Caco-2 (cell line): ENCODE measurements at regions not wholly inside any gene's neighbourhood (a gene's known extent, or its start where the extent isn't known, plus 50 kb on each side); places are given as distances from the start of the nearest gene placed in this dataset.

ENCODE experiments used
- BruUV-seq: library from RNA; stranded (reverse); fragments of 400-500 nt; replicated peaks from 2 replicates; lab custom pipeline; 2021; lab: Mats Ljungman, UMichigan
- CTCF ChIA-PET: fragments of 300-600 bp; sonication (Branson Sonifier 250); formaldehyde crosslinking; loops from one replicate; lab custom pipeline; 2022; ENCODE audit warnings: antibody characterized with exemption; lab: Charles Lee
- POLR2A ChIA-PET: fragments of 300-600 bp; sonication (Branson Sonifier 250); formaldehyde crosslinking; loops from one replicate; lab custom pipeline; 2022; ENCODE audit warnings: antibody characterized with exemption; lab: Charles Lee
- DNase-seq, 2 experiments: peaks; one replicate each; pipeline versions ENCODE4 v3.0.0 to v3.0.0-alpha.2; 2020 to 2022
- H3K27me3 ChIP-seq: replicated peaks from 2 replicates; pipeline ENCODE4 v1.6.0; 2011; ENCODE audit warnings: low read length; ENCODE audit not compliant: control insufficient read depth, insufficient read depth
- H3K36me3 ChIP-seq: 2 replicates; pipeline ENCODE4 v1.5.1; 2011; ENCODE audit warnings: low read length; ENCODE audit not compliant: control insufficient read depth, insufficient read depth
- H3K4me1 ChIP-seq: fragments of 250-450 bp; sonication (Bioruptor Pico); 2 replicates; pipeline ENCODE4 v1.5.1; 2020; ENCODE audit warnings: mild to moderate bottlenecking
- H3K4me3 ChIP-seq: 2 replicates; pipeline ENCODE4 v1.5.1; 2011; ENCODE audit warnings: low read depth, mild to moderate bottlenecking, control low read depth, low read length
- H3K9me3 ChIP-seq: fragments of 250-450 bp; sonication (Bioruptor Pico); 2 replicates; pipeline ENCODE4 v1.5.1; 2020; ENCODE audit warnings: mild to moderate bottlenecking, moderate library complexity
- H3K27ac Mint-ChIP-seq: one replicate; pipeline ENCODE4 v1.8.0; 2022; ENCODE audit warnings: mixed read lengths; ENCODE audit not compliant: unreplicated experiment
- H3K27me3 Mint-ChIP-seq: one replicate; pipeline ENCODE4 v1.8.0; 2022; ENCODE audit warnings: mixed read lengths; ENCODE audit not compliant: insufficient read depth, unreplicated experiment
- H3K36me3 Mint-ChIP-seq: one replicate; pipeline ENCODE4 v1.8.0; 2022; ENCODE audit warnings: mild to moderate bottlenecking, mixed read lengths; ENCODE audit not compliant: insufficient read depth, unreplicated experiment
- H3K4me1 Mint-ChIP-seq: one replicate; pipeline ENCODE4 v1.8.0; 2022; ENCODE audit warnings: low read depth, mixed read lengths; ENCODE audit not compliant: unreplicated experiment
- H3K4me3 Mint-ChIP-seq: one replicate; pipeline ENCODE4 v1.8.0; 2022; ENCODE audit warnings: mild to moderate bottlenecking, moderate library complexity, mixed read lengths; ENCODE audit not compliant: unreplicated experiment
- H3K9me3 Mint-ChIP-seq: one replicate; pipeline ENCODE4 v1.8.0; 2022; ENCODE audit warnings: mixed read lengths; ENCODE audit not compliant: unreplicated experiment
- CTCF ChIP-seq, 2 experiments: fragments of 200-600 bp in 1 of 2; IDR thresholded peaks; 1 replicate in 1 of 2; 2 replicates in 1 of 2; pipeline versions ENCODE4 v1.5.1 to v1.8.0; 2011 to 2022; ENCODE audit warnings: antibody characterized with exemption in 1 of 2, control low read depth in 1 of 2, inconsistent platforms in 1 of 2, low read depth in 1 of 2, low read length in 1 of 2, mild to moderate bottlenecking in 1 of 2, moderate library complexity in 1 of 2; ENCODE audit not compliant: insufficient read depth in 1 of 2, severe bottlenecking in 1 of 2, unreplicated experiment in 1 of 2
- intact Hi-C: fragments of 100-400 bp; cut with micrococcal nuclease; formaldehyde crosslinking; loops from one replicate; pipeline ENCODE4 v1.10.0; 2022; ENCODE audit not compliant: unreplicated experiment

GRCh38 chrX:1002611-1003010, 209.8 kb downstream of the CRLF2 start:
- H3K4me1 ChIP-seq: no peaks in the 10 kb centered on the region
- Mint-ChIP-seq H3K9me3 (no peaks in the 10 kb centered on the region), H3K4me1 (no peaks in the 10 kb centered on the region), H3K27ac (no peak overlapping the region), H3K27me3 (no peaks in the 10 kb centered on the region), H3K4me3 (no peak overlapping the region), H3K36me3 (no peaks in the 10 kb centered on the region)
- DNase-seq: no peak
- no peak for TF ChIP-seq CTCF (IDR thresholded peaks at IDR 0.05; ENCODE audit: insufficient read depth in 1 of 2, low read depth in 1 of 2, low read length in 1 of 2, severe bottlenecking in 1 of 2, unreplicated experiment in 1 of 2)
- no peaks in the 10 kb centered on the region for H3K36me3 ChIP-seq
- intact Hi-C loops: no loop called here
- no peak overlapping the region for H3K4me3 ChIP-seq
- no peaks in the 10 kb centered on the region for H3K9me3 ChIP-seq
- CTCF ChIA-PET: no interaction called here
- H3K27me3 ChIP-seq: no peaks in the 10 kb centered on the region
- BruUV-seq: no TSS peak
- POLR2A ChIA-PET: no interaction called here

DNA sequence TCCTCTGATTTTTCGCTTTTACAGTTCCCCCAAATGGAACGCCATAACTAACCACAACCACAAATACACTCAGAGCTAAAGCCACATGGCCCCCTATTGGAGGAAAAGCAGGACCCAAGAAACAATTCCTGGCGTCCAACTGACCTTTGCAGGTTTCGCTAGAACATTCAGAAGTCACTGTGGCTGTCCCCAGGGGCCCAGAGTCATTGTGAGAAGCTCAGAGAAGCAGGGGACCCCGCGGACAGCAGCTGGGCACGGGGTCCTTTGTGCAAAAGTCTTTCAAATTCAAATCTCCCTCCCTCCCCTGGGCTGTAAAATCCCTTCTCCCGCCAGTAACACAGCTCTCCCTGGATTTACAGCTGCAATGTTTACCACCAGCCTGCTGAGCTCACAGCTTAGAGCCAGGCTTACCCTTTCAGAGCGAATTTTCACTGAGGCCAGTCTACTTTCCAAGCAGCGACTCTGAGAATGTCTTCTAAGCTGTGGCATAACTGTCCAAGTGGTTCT, 214.8 kb downstream of the CRLF2 start:
- no peak for DNase-seq
- no peaks in the 10 kb centered on the region for H3K4me1 Mint-ChIP-seq
- H3K27ac Mint-ChIP-seq: no peak overlapping the region
- Histone ChIP-seq H3K36me3 (no peaks in the 10 kb centered on the region), H3K4me1 (no peaks in the 10 kb centered on the region), H3K9me3 (no peaks in the 10 kb centered on the region), H3K27me3 (no peaks in the 10 kb centered on the region), H3K4me3 (no peak overlapping the region)
- intact Hi-C loops: no loop called here
- H3K27me3 Mint-ChIP-seq: no peaks in the 10 kb centered on the region
- no TSS peak for BruUV-seq
- H3K36me3 Mint-ChIP-seq: no peaks in the 10 kb centered on the region
- ChIA-PET CTCF (no interaction called here), POLR2A (no interaction called here)
- TF ChIP-seq CTCF (IDR thresholded peaks at IDR 0.05; ENCODE audit: insufficient read depth in 1 of 2, low read depth in 1 of 2, low read length in 1 of 2, severe bottlenecking in 1 of 2, unreplicated experiment in 1 of 2): no peak
- peaks cover 6% of the 10 kb centered on the region for H3K9me3 Mint-ChIP-seq
- no peak overlapping the region for H3K4me3 Mint-ChIP-seq

DNA sequence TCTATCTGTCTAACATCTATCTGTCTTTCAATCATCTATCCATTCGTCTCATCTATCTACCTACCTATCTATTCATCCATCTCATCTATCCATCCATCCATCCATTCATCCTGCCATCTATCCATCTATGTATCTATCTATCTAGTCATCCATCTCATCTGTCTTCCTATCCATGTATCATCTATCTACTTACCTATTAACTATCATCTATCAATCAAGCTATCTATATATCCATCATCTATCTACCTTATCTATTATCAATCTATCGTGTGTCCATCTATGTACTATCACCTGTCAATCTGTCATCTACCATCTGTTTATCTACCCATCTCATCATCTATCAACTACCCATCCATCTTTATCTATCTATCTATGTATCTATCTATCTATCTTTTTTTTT, 217.7 kb downstream of the CRLF2 start:
- no peaks in the 10 kb centered on the region for H3K27me3 Mint-ChIP-seq
- no peak overlapping the region for H3K27ac Mint-ChIP-seq
- no peaks in the 10 kb centered on the region for H3K36me3 ChIP-seq
- no peak overlapping the region for H3K4me3 Mint-ChIP-seq
- POLR2A ChIA-PET: no interaction called here
- H3K4me1 ChIP-seq: no peaks in the 10 kb centered on the region
- intact Hi-C loops: no loop called here
- no peaks in the 10 kb centered on the region for H3K36me3 Mint-ChIP-seq
- H3K27me3 ChIP-seq: no peaks in the 10 kb centered on the region
- no peaks in the 10 kb centered on the region; the same call in 1 of the 2 replicates for H3K9me3 ChIP-seq
- H3K4me3 ChIP-seq: no peak overlapping the region
- no peak for TF ChIP-seq CTCF (IDR thresholded peaks at IDR 0.05; ENCODE audit: insufficient read depth in 1 of 2, low read depth in 1 of 2, low read length in 1 of 2, severe bottlenecking in 1 of 2, unreplicated experiment in 1 of 2)
- H3K9me3 Mint-ChIP-seq: peaks cover 28% of the 10 kb centered on the region
- no peak for DNase-seq
- H3K4me1 Mint-ChIP-seq: no peaks in the 10 kb centered on the region
- no TSS peak for BruUV-seq
- CTCF ChIA-PET: no interaction called here
